ENCODE measurements at regions not wholly inside any gene's neighbourhood (a gene's known extent, or its start where the extent isn't known, plus 50 kb on each side); places are given as distances from the start of the nearest gene placed in this dataset.

- no peaks in the 10 kb centered on the region for H3K4me1 Mint-ChIP-seq
- H3K27ac Mint-ChIP-seq = no peak overlapping the region
- H3K36me3 Mint-ChIP-seq = no peaks in the 10 kb centered on the region
- H3K9me3 Mint-ChIP-seq (ENCODE audit: low read depth) = no peaks in the 10 kb centered on the region
- no peak overlapping the region for H3K4me3 Mint-ChIP-seq
- CTCF ChIA-PET = no interaction called here
- DNase-seq = no peak
- H3K27me3 Mint-ChIP-seq = no peaks in the 10 kb centered on the region
- no peak for ATAC-seq
These were observed 151.7 kb downstream of the RBFOX3 start for GRCh38 chr17:79459003-79459655.

- H3K36me3 Mint-ChIP-seq = no peaks in the 10 kb centered on the region
- H3K4me1 Mint-ChIP-seq = no peaks in the 10 kb centered on the region
- CTCF ChIA-PET = no interaction called here
- H3K27ac Mint-ChIP-seq = no peak overlapping the region
- no peak overlapping the region for H3K4me3 Mint-ChIP-seq
- DNase-seq (no peak), ATAC-seq (no peak)
- no peaks in the 10 kb centered on the region for H3K9me3 Mint-ChIP-seq (ENCODE audit: low read depth)
- H3K27me3 Mint-ChIP-seq = no peaks in the 10 kb centered on the region
These were observed 152.5 kb downstream of the RBFOX3 start for GRCh38 chr17:79458356-79458755.

GRCh38 chr17:79457889-79458288 lies 153.0 kb downstream of the RBFOX3 start:
- CTCF ChIA-PET = no interaction called here
- ATAC-seq (no peak), DNase-seq (no peak)
- H3K4me1 Mint-ChIP-seq = no peaks in the 10 kb centered on the region
- no peak overlapping the region for H3K27ac Mint-ChIP-seq
- no peaks in the 10 kb centered on the region for H3K36me3 Mint-ChIP-seq
- no peaks in the 10 kb centered on the region for H3K9me3 Mint-ChIP-seq (ENCODE audit: low read depth)
- H3K27me3 Mint-ChIP-seq = no peaks in the 10 kb centered on the region
- H3K4me3 Mint-ChIP-seq = no peak overlapping the region

- Mint-ChIP-seq H3K27ac (no peak overlapping the region), H3K4me3 (no peak overlapping the region), H3K9me3 (ENCODE audit: low read depth) (no peaks in the 10 kb centered on the region), H3K36me3 (no peaks in the 10 kb centered on the region), H3K27me3 (no peaks in the 10 kb centered on the region), H3K4me1 (no peaks in the 10 kb centered on the region)
- CTCF ChIA-PET = no interaction called here
- no peak for ATAC-seq
- no peak for DNase-seq
These were observed 153.5 kb downstream of the RBFOX3 start for GRCh38 chr17:79457376-79457775.

GRCh38 chr17:79455636-79456035 lies 155.2 kb downstream of the RBFOX3 start:
- H3K36me3 Mint-ChIP-seq = no peaks in the 10 kb centered on the region
- ATAC-seq (no peak), DNase-seq (no peak)
- no peaks in the 10 kb centered on the region for H3K4me1 Mint-ChIP-seq
- no peaks in the 10 kb centered on the region for H3K9me3 Mint-ChIP-seq (ENCODE audit: low read depth)
- H3K27ac Mint-ChIP-seq = no peak overlapping the region
- H3K27me3 Mint-ChIP-seq = no peaks in the 10 kb centered on the region
- H3K4me3 Mint-ChIP-seq = no peak overlapping the region
- CTCF ChIA-PET = no interaction called here

GRCh38 chr17:79454826-79455225 lies 156.0 kb downstream of the RBFOX3 start:
- H3K9me3 Mint-ChIP-seq (ENCODE audit: low read depth) = no peaks in the 10 kb centered on the region
- DNase-seq (no peak), ATAC-seq (no peak)
- no peaks in the 10 kb centered on the region for H3K36me3 Mint-ChIP-seq
- H3K4me1 Mint-ChIP-seq = no peaks in the 10 kb centered on the region
- no peak overlapping the region for H3K4me3 Mint-ChIP-seq
- H3K27me3 Mint-ChIP-seq = no peaks in the 10 kb centered on the region
- no peak overlapping the region for H3K27ac Mint-ChIP-seq
- CTCF ChIA-PET = no interaction called here

- H3K27ac Mint-ChIP-seq = no peak overlapping the region
- no peak overlapping the region for H3K4me3 Mint-ChIP-seq
- DNase-seq (no peak), ATAC-seq (no peak)
- no peaks in the 10 kb centered on the region for H3K9me3 Mint-ChIP-seq (ENCODE audit: low read depth)
- H3K4me1 Mint-ChIP-seq = no peaks in the 10 kb centered on the region
- CTCF ChIA-PET = no interaction called here
- no peaks in the 10 kb centered on the region for H3K27me3 Mint-ChIP-seq
- no peaks in the 10 kb centered on the region for H3K36me3 Mint-ChIP-seq
These were observed 157.4 kb downstream of the RBFOX3 start for GRCh38 chr17:79453481-79453880.

GRCh38 chr17:79452706-79453105 lies 158.1 kb downstream of the RBFOX3 start:
- Mint-ChIP-seq H3K27ac (no peak overlapping the region), H3K4me3 (no peak overlapping the region), H3K4me1 (no peaks in the 10 kb centered on the region), H3K36me3 (no peaks in the 10 kb centered on the region), H3K27me3 (no peaks in the 10 kb centered on the region), H3K9me3 (ENCODE audit: low read depth) (peaks cover 2% of the 10 kb centered on the region)
- ATAC-seq (no peak), DNase-seq (no peak)
- CTCF ChIA-PET = no interaction called here

GRCh38 chr17:79451167-79451566 lies 159.7 kb downstream of the RBFOX3 start:
- Mint-ChIP-seq H3K9me3 (ENCODE audit: low read depth) (peaks cover 2% of the 10 kb centered on the region), H3K27me3 (no peaks in the 10 kb centered on the region), H3K4me1 (no peaks in the 10 kb centered on the region), H3K27ac (no peak overlapping the region), H3K36me3 (no peaks in the 10 kb centered on the region), H3K4me3 (no peak overlapping the region)
- DNase-seq = no peak
- CTCF ChIA-PET = no interaction called here
- ATAC-seq = no peak

GRCh38 chr17:79446399-79447009 lies 164.3 kb downstream of the RBFOX3 start:
- Mint-ChIP-seq H3K9me3 (ENCODE audit: low read depth) (peaks cover 2% of the 10 kb centered on the region), H3K27me3 (no peaks in the 10 kb centered on the region), H3K4me1 (no peaks in the 10 kb centered on the region), H3K27ac (no peak overlapping the region), H3K4me3 (no peak overlapping the region), H3K36me3 (no peaks in the 10 kb centered on the region)
- no peak for ATAC-seq
- CTCF ChIA-PET = interaction anchor here (1.0 kb wide), 1 partner anchor 14 kb away, joined by 3 read pairs; no protein-coding TSS in a partner anchor
- DNase-seq = no peak

GRCh38 chr17:79444198-79444597 lies 166.7 kb downstream of the RBFOX3 start:
- DNase-seq = no peak
- Mint-ChIP-seq H3K4me1 (no peaks in the 10 kb centered on the region), H3K9me3 (ENCODE audit: low read depth) (peaks cover 2% of the 10 kb centered on the region), H3K27me3 (no peaks in the 10 kb centered on the region), H3K4me3 (no peak overlapping the region), H3K36me3 (no peaks in the 10 kb centered on the region), H3K27ac (no peak overlapping the region)
- CTCF ChIA-PET = no interaction called here
- ATAC-seq = no peak

GRCh38 chr17:79443026-79443425 lies 167.8 kb downstream of the RBFOX3 start:
- H3K4me3 Mint-ChIP-seq = no peak overlapping the region
- ATAC-seq (no peak), DNase-seq (no peak)
- CTCF ChIA-PET = no interaction called here
- no peaks in the 10 kb centered on the region for H3K27me3 Mint-ChIP-seq
- H3K36me3 Mint-ChIP-seq = no peaks in the 10 kb centered on the region
- no peaks in the 10 kb centered on the region for H3K4me1 Mint-ChIP-seq
- H3K9me3 Mint-ChIP-seq (ENCODE audit: low read depth) = peaks cover 2% of the 10 kb centered on the region
- no peak overlapping the region for H3K27ac Mint-ChIP-seq

- CTCF ChIA-PET = no interaction called here
- Mint-ChIP-seq H3K9me3 (ENCODE audit: low read depth) (no peaks in the 10 kb centered on the region), H3K36me3 (no peaks in the 10 kb centered on the region)
These were observed 169.3 kb downstream of the RBFOX3 start for GRCh38 chr17:79441356-79442160.

GRCh38 chr17:79440251-79440650 lies 170.6 kb downstream of the RBFOX3 start:
- Mint-ChIP-seq H3K27ac (no peak overlapping the region), H3K36me3 (no peaks in the 10 kb centered on the region), H3K9me3 (ENCODE audit: low read depth) (no peaks in the 10 kb centered on the region), H3K4me3 (no peak overlapping the region), H3K27me3 (no peaks in the 10 kb centered on the region), H3K4me1 (no peaks in the 10 kb centered on the region)
- CTCF ChIA-PET = no interaction called here
- DNase-seq (no peak), ATAC-seq (no peak)

More at GRCh38 chr17:79441356-79442160, 169.3 kb downstream of the RBFOX3 start:
- Mint-ChIP-seq H3K4me1 (no peaks in the 10 kb centered on the region), H3K27ac (no peak overlapping the region), H3K4me3 (no peak overlapping the region), H3K27me3 (no peaks in the 10 kb centered on the region)
- no peak for DNase-seq
- no peak for ATAC-seq
